Aorta (tissue), 5 donors: ENCODE measurements at regions not wholly inside any gene's neighbourhood (a gene's known extent, or its start where the extent isn't known, plus 50 kb on each side); places are given as distances from the start of the nearest gene placed in this dataset.

Source experiments
- ATAC-seq: fragments of 200-7000 bp; cut with Tn5 transposase; one replicate; pipeline ENCODE4 v1.9.1; 2022; ENCODE audit warnings: moderate library complexity; ENCODE audit not compliant: low FRiP score
- DNase-seq, 2 donors: peaks; one replicate each; pipeline ENCODE4 v3.0.0-alpha.2; 2020
- H3K27ac ChIP-seq, 2 donors: one replicate each; pipeline ENCODE4 v1.5.1; 2013; ENCODE audit warnings: low read length in 2 of 2, mild to moderate bottlenecking in 2 of 2, moderate library complexity in 2 of 2, control low read depth in 1 of 2, inconsistent platforms in 1 of 2, low read depth in 1 of 2
- H3K27me3 ChIP-seq, 2 donors: one replicate each; pipeline ENCODE4 v1.6.1; 2013; ENCODE audit warnings: control low read depth in 1 of 2, low read length in 1 of 2, mild to moderate bottlenecking in 1 of 2, moderate library complexity in 1 of 2; ENCODE audit not compliant: insufficient read depth in 2 of 2, control insufficient read depth in 1 of 2
- H3K36me3 ChIP-seq, 2 donors: one replicate each; pipeline ENCODE4 v1.6.1; 2013; ENCODE audit warnings: control low read depth in 1 of 2, low read length in 1 of 2, mild to moderate bottlenecking in 1 of 2; ENCODE audit not compliant: insufficient read depth in 2 of 2, control insufficient read depth in 1 of 2
- H3K4me1 ChIP-seq, 2 donors: one replicate each; pipeline ENCODE4 v1.6.1; 2013; ENCODE audit warnings: low read length in 2 of 2, control low read depth in 1 of 2, mild to moderate bottlenecking in 1 of 2, moderate library complexity in 1 of 2; ENCODE audit not compliant: insufficient read depth in 2 of 2, control insufficient read depth in 1 of 2
- H3K4me3 ChIP-seq, 2 donors: one replicate each; pipeline ENCODE4 v1.5.1; 2013; ENCODE audit warnings: low read length in 2 of 2, control low read depth in 1 of 2, mild to moderate bottlenecking in 1 of 2
- H3K9me3 ChIP-seq: one replicate; pipeline ENCODE4 v1.6.1; 2013; ENCODE audit warnings: mild to moderate bottlenecking, low read length; ENCODE audit not compliant: control insufficient read depth
- WGBS, 2 donors: extraction: QIAGEN DNeasy Blood & Tissue Kit; methylation state at CpG; one replicate each; pipeline ENCODE4 v1.1.7; 2013; 5-methylcytosine and 5-hydroxymethylcytosine counted together
- intact Hi-C, 2 donors: fragments of 100-400 bp; cut with DNase I; formaldehyde crosslinking; loops; one replicate each; pipeline versions ENCODE4 v1.14.2 to v1.15.0; 2022
- donor health status: healthy with polysubstance abuse.
- donor health status: Bipolar disorder and iron deficiency.
- donor health status: DM: no; HTN: no; CAD: no.
- donor health status: DM: no; HTN: no; CAD: no.
- donor health status: DM: yes; HTN: yes; CAD: no.

GRCh38 chr5:175802361-175802760, 69.0 kb upstream of the CPLX2 start:
- no peak for ATAC-seq
- Histone ChIP-seq H3K9me3 (no peaks in the 10 kb centered on the region), H3K4me3 (no peak overlapping the region), H3K27me3 (no peaks in the 10 kb centered on the region), H3K4me1 (no peaks in the 10 kb centered on the region), H3K36me3 (no peaks in the 10 kb centered on the region), H3K27ac (no peak overlapping the region)
- intact Hi-C loops = no loop called here
- 58 to 65% methylated on average over 8 of the region's 8 CpGs for WGBS, 2 donors
- no peak for DNase-seq

DNA sequence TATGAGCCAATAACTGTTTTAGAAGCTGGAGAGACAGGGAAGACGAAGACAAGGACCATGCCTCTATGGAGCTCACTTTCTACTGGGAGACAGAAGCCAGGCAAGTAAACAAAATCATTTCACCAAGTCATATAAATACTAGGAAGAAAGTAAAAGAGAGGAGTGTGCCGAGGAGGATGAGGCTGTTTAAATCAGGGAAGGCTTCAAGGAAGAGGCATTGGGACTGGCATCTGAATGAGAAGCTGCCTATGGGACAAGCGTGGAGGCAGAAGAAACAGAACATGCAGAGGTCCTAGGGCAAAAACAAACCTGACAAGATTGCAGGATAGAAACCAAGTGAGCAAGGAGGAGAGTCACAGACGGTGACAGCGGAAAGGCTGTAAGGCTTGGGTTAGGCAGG, 68.1 kb upstream of the CPLX2 start:
- DNase-seq = no peak
- no peak overlapping the region for H3K4me3 ChIP-seq
- H3K4me1 ChIP-seq = no peaks in the 10 kb centered on the region
- intact Hi-C loops = no loop called here
- H3K27ac ChIP-seq = no peak overlapping the region
- H3K36me3 ChIP-seq = no peaks in the 10 kb centered on the region
- no peaks in the 10 kb centered on the region for H3K27me3 ChIP-seq
- WGBS, 2 donors = 73 to 74% methylated on average over 5 of the region's 5 CpGs
- no peaks in the 10 kb centered on the region for H3K9me3 ChIP-seq
- no peak for ATAC-seq

DNA sequence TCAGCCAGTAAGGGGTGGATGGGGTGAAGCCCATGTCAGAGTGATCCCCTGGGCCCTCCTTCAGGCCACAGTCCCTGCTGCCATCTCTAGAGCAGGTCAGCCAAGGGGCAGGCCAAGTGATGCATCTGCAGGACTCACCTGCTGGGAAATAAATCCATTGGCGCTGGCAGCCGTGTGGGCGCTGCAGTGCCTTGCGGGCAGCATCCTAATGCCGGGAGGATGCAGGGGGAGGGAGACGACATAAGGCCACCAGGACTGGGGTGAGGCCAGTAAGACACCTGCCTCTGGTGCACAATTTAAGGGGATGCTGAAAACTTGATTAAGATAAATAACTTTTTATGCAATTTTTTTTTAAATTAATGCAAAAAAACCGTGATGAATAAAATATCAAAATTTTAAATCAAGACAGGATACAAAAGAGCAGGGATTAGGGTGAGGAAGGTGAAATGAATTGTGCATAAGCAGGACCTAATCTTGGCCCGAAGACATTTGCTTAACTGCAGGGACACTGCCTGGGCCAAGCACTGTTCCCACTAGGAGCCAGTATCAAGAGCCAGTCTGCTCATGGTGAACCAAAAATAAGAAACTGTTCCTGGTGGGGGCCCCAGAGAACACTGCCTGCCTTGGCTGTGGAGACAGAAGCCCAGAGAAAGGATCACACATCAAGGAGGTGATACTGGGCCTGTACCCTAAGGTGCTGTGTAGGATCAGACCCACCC, 67.5 kb upstream of the CPLX2 start:
- no peaks in the 10 kb centered on the region for H3K27me3 ChIP-seq
- no peaks in the 10 kb centered on the region for H3K36me3 ChIP-seq

GRCh38 chr5:175805256-175806011, 65.9 kb upstream of the CPLX2 start:
- no peak for DNase-seq
- WGBS, 2 donors = 71 to 80% methylated on average over 12 of the region's 12 CpGs
- H3K4me1 ChIP-seq = no peaks in the 10 kb centered on the region

More for the DNA sequence above, 67.5 kb upstream of the CPLX2 start:
- Histone ChIP-seq H3K9me3 (no peaks in the 10 kb centered on the region), H3K27ac (no peak overlapping the region), H3K4me1 (no peaks in the 10 kb centered on the region), H3K4me3 (no peak overlapping the region)
- WGBS, 2 donors = 51 to 70% methylated on average over 8 of the region's 8 CpGs
- intact Hi-C loops = no loop called here
- ATAC-seq (no peak), DNase-seq (no peak)

GRCh38 chr5:175808711-175809110, 62.7 kb upstream of the CPLX2 start:
- 91 to 93% methylated on average over 6 of the region's 6 CpGs for WGBS, 2 donors
- Histone ChIP-seq H3K4me3 (no peak overlapping the region), H3K36me3 (no peaks in the 10 kb centered on the region), H3K9me3 (no peaks in the 10 kb centered on the region), H3K4me1 (no peaks in the 10 kb centered on the region), H3K27me3 (no peaks in the 10 kb centered on the region), H3K27ac (no peak overlapping the region)
- DNase-seq (peak in 1 of 2 donors; percentile 27), ATAC-seq (no peak)
- intact Hi-C loops = no loop called here

More at GRCh38 chr5:175805256-175806011, 65.9 kb upstream of the CPLX2 start:
- Histone ChIP-seq H3K4me3 (no peak overlapping the region), H3K9me3 (no peaks in the 10 kb centered on the region), H3K27ac (no peak overlapping the region), H3K36me3 (no peaks in the 10 kb centered on the region), H3K27me3 (no peaks in the 10 kb centered on the region)
- intact Hi-C loops = no loop called here
- ATAC-seq = no peak

- WGBS, 2 donors = 29 to 35% methylated on average over 14 of the region's 14 CpGs
- H3K27me3 ChIP-seq = no peaks in the 10 kb centered on the region
- H3K36me3 ChIP-seq = no peaks in the 10 kb centered on the region
- no peaks in the 10 kb centered on the region for H3K9me3 ChIP-seq
- intact Hi-C loops = no loop called here
- H3K4me1 ChIP-seq = no peaks in the 10 kb centered on the region
- ATAC-seq = no peak
- H3K27ac ChIP-seq = no peak overlapping the region
- H3K4me3 ChIP-seq = no peak overlapping the region
- peak in 1 of 2 donors; percentile 43 for DNase-seq
Observed at GRCh38 chr5:175809531-175810121, 61.8 kb upstream of the CPLX2 start.

GRCh38 chr5:175810457-175810856, 60.9 kb upstream of the CPLX2 start:
- intact Hi-C loops = no loop called here
- peak in 1 of 2 donors; percentile 8 for DNase-seq
- Histone ChIP-seq H3K9me3 (no peaks in the 10 kb centered on the region), H3K27me3 (no peaks in the 10 kb centered on the region), H3K4me3 (no peak overlapping the region), H3K27ac (no peak overlapping the region), H3K36me3 (no peaks in the 10 kb centered on the region), H3K4me1 (no peaks in the 10 kb centered on the region)
- no peak for ATAC-seq
- WGBS, 2 donors = 74 to 80% methylated on average over 2 of the region's 2 CpGs

- intact Hi-C loops = no loop called here
- Histone ChIP-seq H3K9me3 (no peaks in the 10 kb centered on the region), H3K4me1 (no peaks in the 10 kb centered on the region), H3K27me3 (no peaks in the 10 kb centered on the region), H3K36me3 (no peaks in the 10 kb centered on the region), H3K4me3 (no peak overlapping the region), H3K27ac (no peak overlapping the region)
- DNase-seq = peak in 1 of 2 donors; percentile 3
- no peak for ATAC-seq
- WGBS, 2 donors = 86 to 94% methylated on average over 2 of the region's 2 CpGs
Observed at GRCh38 chr5:175811589-175811988, 59.8 kb upstream of the CPLX2 start.
